Activated CD4-positive, alpha-beta T cell treated with anti-CD3 and anti-CD28 coated beads, Interleukin-2, amount 10 ng/mL, durations not matched to agents 7 days and 5 days (primary cell): ENCODE measurements at regions not wholly inside any gene's neighbourhood (a gene's known extent, or its start where the extent isn't known, plus 50 kb on each side); places are given as distances from the start of the nearest gene placed in this dataset.

ENCODE experiments used
- CTCF ChIA-PET: fragments of 350-600 bp; sonication (Branson Sonifier 250); formaldehyde crosslinking; loops from one replicate; lab custom pipeline; 2021; ENCODE audit warnings: antibody characterized with exemption; lab: Charles Lee
- POLR2A ChIA-PET: fragments of 350-600 bp; sonication (Branson Sonifier 250); formaldehyde crosslinking; loops from one replicate; lab custom pipeline; 2021; ENCODE audit warnings: antibody characterized with exemption; lab: Charles Lee
- DNase-seq: peaks from one replicate; pipeline ENCODE4 v3.0.0-alpha.2; 2020
- H3K27ac Mint-ChIP-seq: one replicate; pipeline ENCODE4 v1.8.0; 2021; ENCODE audit warnings: mild to moderate bottlenecking, moderate library complexity, mixed read lengths
- H3K27me3 Mint-ChIP-seq: one replicate; pipeline ENCODE4 v1.8.0; 2021; ENCODE audit warnings: mixed read lengths
- H3K36me3 Mint-ChIP-seq: one replicate; pipeline ENCODE4 v1.8.0; 2021; ENCODE audit warnings: low read depth, mixed read lengths
- H3K4me1 Mint-ChIP-seq: one replicate; pipeline ENCODE4 v1.8.0; 2021; ENCODE audit warnings: mixed read lengths
- H3K4me3 Mint-ChIP-seq: one replicate; pipeline ENCODE4 v1.8.0; 2021; ENCODE audit warnings: mild to moderate bottlenecking, moderate library complexity, mixed read lengths
- H3K9me3 Mint-ChIP-seq: one replicate; pipeline ENCODE4 v1.8.0; 2021; ENCODE audit warnings: mixed read lengths

DNA sequence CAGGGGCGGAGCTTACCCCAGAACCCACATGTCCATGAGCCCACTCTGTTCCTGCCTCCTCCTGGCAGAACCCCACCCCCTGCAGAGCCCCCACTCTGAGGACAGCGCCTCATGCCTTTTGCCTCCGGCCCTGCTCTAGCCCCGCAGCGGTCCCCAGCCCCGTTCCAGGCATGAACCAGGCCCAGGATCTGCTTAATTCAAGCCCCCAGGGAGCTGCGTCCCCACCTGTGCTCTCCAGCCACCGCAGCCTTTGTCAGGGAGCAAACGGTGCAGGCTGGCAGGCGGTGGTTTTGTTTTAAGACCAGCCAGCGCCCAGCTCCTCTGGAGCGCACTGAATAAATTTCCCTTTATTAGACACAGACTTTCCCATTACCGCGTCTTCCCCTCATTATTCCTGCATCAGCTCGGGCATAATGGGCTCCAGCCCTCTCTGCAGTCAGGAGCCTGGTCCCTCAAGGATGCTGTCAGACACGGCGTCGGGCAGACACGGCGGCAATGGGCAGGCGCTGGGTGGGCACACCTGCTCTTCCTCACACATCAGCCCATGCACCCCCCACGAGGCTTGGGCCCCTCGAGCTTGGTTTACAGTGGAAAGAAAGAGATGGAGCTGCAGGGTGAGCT is 137.6 kb downstream of the OLFM1 start:
- CTCF ChIA-PET: no interaction called here
- H3K27me3 Mint-ChIP-seq: no peaks in the 10 kb centered on the region
- no peaks in the 10 kb centered on the region for H3K36me3 Mint-ChIP-seq
- no peak for DNase-seq
- no peaks in the 10 kb centered on the region for H3K4me1 Mint-ChIP-seq
- no peak overlapping the region for H3K4me3 Mint-ChIP-seq
- POLR2A ChIA-PET: no interaction called here
- H3K9me3 Mint-ChIP-seq: peaks cover 3% of the 10 kb centered on the region
- H3K27ac Mint-ChIP-seq: no peak overlapping the region

DNA sequence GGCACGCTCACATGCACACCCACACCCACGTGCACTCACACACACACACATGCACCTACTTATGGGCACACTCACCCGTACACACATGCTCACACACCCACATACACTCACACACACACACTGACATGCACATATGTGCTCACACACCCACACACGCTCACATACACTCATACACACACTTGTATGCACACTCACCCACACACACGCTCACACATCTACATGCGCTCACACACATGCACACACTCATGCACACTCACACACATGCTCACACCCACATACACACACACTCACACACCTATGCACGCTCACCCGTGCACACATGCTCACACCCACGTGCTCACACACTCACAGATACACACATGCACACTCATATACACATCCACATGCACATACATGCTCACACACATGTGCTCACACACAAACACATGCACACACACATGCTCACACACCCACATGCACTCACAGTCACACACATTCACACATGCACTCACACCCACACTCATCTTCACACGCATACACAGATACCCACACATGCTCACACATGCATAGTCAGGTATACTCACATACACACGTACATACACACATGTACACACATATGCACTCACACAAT is 138.3 kb downstream of the OLFM1 start:
- Mint-ChIP-seq H3K4me3 (no peak overlapping the region), H3K4me1 (no peaks in the 10 kb centered on the region), H3K27ac (no peak overlapping the region), H3K9me3 (peaks cover 3% of the 10 kb centered on the region), H3K27me3 (no peaks in the 10 kb centered on the region), H3K36me3 (no peaks in the 10 kb centered on the region)
- no peak for DNase-seq
- POLR2A ChIA-PET: no interaction called here
- CTCF ChIA-PET: no interaction called here

DNA sequence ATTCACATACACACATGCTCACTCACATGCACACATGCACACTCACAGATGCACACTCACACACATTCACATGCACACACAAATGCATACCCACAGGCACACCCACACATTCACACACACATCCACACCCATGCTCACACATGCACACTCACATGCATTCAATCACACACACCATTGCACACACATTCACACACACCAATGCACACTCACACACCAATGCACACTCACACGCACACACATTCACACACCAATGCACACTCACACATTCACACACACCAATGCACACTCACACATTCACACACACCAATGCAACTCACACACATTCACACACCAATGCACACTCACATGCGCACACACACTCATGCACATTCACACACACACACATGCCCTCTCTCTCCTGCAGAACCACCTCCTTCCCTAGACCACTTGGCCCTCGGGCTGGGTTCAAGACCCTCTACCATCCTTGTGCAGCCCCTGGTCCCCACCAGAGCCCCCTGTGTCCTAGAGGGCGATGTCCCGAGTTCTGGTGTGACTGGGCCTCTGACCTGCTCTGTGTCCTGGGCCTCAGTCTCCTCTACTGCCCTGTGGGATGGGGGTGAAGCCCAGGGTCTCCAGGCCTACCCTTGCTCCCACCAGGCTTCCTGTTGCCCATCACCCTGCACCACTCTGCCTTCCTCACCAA is 139.0 kb downstream of the OLFM1 start:
- H3K36me3 Mint-ChIP-seq: no peaks in the 10 kb centered on the region
- ChIA-PET POLR2A (no interaction called here), CTCF (no interaction called here)
- peaks cover 3% of the 10 kb centered on the region for H3K9me3 Mint-ChIP-seq
- no peak overlapping the region for H3K4me3 Mint-ChIP-seq
- H3K4me1 Mint-ChIP-seq: no peaks in the 10 kb centered on the region
- H3K27ac Mint-ChIP-seq: no peak overlapping the region
- H3K27me3 Mint-ChIP-seq: no peaks in the 10 kb centered on the region
- no peak for DNase-seq

DNA sequence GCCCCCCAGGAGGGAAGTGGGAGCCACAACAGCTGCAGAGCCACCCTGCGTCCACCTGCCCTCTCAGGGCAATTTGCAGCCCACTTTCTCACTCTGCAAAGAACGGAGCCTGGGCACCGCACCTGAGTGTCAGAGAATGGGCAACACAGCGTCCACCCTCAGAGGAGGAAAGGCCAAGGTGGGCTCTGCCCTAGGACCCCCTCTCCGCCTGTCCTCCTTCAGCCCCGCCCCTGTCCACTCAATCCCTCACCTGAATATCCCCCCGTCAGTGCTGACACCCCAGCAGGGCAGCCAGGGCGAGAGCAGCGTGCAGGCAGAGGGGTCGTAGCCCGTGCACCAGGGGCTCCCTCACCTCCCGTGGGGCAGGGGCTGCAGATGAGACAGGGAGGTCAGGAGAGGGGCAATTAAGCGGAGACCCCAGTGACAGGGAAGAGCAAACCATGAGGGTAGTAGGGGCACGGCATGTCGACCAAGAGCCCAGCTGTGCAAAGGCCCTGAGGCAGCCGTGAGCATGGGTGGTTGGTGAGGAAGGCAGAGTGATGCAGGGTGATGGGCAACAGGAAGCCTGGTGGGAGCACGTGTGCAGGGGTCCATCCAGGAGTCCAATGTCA is 140.3 kb downstream of the OLFM1 start:
- ChIA-PET POLR2A (no interaction called here), CTCF (interaction anchor here (0.5 kb wide), 1 partner anchor 782 kb away, joined by 3 read pairs; no protein-coding TSS in a partner anchor)
- DNase-seq: no peak
- Mint-ChIP-seq H3K27me3 (no peaks in the 10 kb centered on the region), H3K4me3 (no peak overlapping the region), H3K27ac (no peak overlapping the region), H3K36me3 (no peaks in the 10 kb centered on the region), H3K9me3 (peaks cover 3% of the 10 kb centered on the region), H3K4me1 (no peaks in the 10 kb centered on the region)

- Mint-ChIP-seq H3K36me3 (no peaks in the 10 kb centered on the region), H3K4me3 (no peak overlapping the region), H3K4me1 (no peaks in the 10 kb centered on the region), H3K27me3 (no peaks in the 10 kb centered on the region), H3K9me3 (peaks cover 3% of the 10 kb centered on the region), H3K27ac (no peak overlapping the region)
- CTCF ChIA-PET: interaction anchor here (0.5 kb wide), 1 partner anchor 783 kb away, joined by 3 read pairs; no protein-coding TSS in a partner anchor
- DNase-seq: no peak
- POLR2A ChIA-PET: no interaction called here
Observed at GRCh38 chr9:135228345-135228982, 141.0 kb downstream of the OLFM1 start.

- POLR2A ChIA-PET: no interaction called here
- CTCF ChIA-PET: no interaction called here
- no peaks in the 10 kb centered on the region for H3K4me1 Mint-ChIP-seq
Observed at GRCh38 chr9:135228983-135229625, 141.6 kb downstream of the OLFM1 start.

GRCh38 chr9:135229701-135230385 is 142.4 kb downstream of the OLFM1 start:
- Mint-ChIP-seq H3K4me1 (no peaks in the 10 kb centered on the region), H3K27me3 (peaks cover 2% of the 10 kb centered on the region), H3K27ac (no peak overlapping the region), H3K9me3 (no peaks in the 10 kb centered on the region), H3K4me3 (no peak overlapping the region), H3K36me3 (no peaks in the 10 kb centered on the region)
- no peak for DNase-seq
- CTCF ChIA-PET: no interaction called here
- POLR2A ChIA-PET: no interaction called here

More at GRCh38 chr9:135228983-135229625, 141.6 kb downstream of the OLFM1 start:
- Mint-ChIP-seq H3K9me3 (peaks cover 3% of the 10 kb centered on the region), H3K36me3 (no peaks in the 10 kb centered on the region), H3K27me3 (peaks cover 2% of the 10 kb centered on the region), H3K4me3 (no peak overlapping the region), H3K27ac (no peak overlapping the region)
- no peak for DNase-seq

DNA sequence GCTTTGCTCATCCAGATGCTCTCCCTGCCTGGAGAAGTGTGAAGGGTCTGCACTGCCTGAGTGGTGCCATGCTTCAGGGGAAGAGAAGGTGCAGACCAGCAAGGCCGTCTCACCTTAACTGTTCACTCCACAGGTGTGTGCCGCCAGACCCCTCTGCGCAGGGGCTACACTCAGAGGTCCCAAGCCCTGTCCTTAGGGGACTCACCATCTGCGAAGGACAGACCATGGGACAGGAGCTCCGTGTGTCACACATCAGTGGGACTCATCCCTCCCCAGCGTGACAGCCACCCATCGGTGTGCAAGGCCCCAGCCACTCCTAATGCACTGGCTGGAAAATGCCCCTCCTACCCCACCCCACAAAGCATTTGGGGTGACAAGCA is 142.9 kb downstream of the OLFM1 start:
- CTCF ChIA-PET: no interaction called here
- Mint-ChIP-seq H3K4me3 (no peak overlapping the region), H3K4me1 (no peaks in the 10 kb centered on the region), H3K27me3 (peaks cover 2% of the 10 kb centered on the region), H3K36me3 (no peaks in the 10 kb centered on the region), H3K27ac (no peak overlapping the region), H3K9me3 (no peaks in the 10 kb centered on the region)
- POLR2A ChIA-PET: no interaction called here
- no peak for DNase-seq

DNA sequence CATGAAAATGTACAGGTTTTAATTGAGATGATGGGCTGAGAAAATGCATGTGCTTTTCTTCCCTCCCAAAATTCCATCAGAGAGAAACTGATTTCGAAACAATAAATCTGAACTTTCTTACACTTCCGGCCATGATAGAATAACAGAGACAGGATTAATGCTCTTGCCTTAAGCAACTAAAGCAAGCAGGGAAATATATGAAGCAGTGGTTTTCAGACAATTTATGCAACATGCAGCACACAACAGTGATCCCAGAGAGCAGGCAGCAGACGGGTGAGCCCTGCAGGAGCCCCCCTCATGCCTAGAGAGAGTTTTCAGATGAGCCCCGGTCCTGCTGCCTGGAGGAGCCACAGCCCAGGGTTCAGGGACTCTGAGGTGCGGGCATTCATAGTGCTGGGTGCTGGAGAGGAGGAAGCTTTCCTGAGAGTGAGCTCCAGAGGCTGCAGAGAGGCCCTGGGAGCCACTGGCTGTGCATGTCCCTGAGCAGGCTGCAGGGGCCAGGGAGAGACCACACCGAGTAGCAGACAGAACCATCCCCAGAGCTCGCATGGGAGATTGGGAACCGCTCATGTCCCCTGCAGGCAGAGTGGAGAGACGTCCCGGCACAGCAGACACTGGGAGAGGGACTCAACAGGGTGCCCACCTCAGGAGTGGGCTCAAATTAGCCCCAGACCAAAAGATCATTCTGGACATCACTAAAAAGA is 143.5 kb downstream of the OLFM1 start:
- ChIA-PET CTCF (no interaction called here), POLR2A (no interaction called here)
- Mint-ChIP-seq H3K27me3 (peaks cover 2% of the 10 kb centered on the region), H3K4me3 (no peak overlapping the region), H3K36me3 (no peaks in the 10 kb centered on the region), H3K4me1 (no peaks in the 10 kb centered on the region), H3K27ac (no peak overlapping the region), H3K9me3 (no peaks in the 10 kb centered on the region)
- no peak for DNase-seq

DNA sequence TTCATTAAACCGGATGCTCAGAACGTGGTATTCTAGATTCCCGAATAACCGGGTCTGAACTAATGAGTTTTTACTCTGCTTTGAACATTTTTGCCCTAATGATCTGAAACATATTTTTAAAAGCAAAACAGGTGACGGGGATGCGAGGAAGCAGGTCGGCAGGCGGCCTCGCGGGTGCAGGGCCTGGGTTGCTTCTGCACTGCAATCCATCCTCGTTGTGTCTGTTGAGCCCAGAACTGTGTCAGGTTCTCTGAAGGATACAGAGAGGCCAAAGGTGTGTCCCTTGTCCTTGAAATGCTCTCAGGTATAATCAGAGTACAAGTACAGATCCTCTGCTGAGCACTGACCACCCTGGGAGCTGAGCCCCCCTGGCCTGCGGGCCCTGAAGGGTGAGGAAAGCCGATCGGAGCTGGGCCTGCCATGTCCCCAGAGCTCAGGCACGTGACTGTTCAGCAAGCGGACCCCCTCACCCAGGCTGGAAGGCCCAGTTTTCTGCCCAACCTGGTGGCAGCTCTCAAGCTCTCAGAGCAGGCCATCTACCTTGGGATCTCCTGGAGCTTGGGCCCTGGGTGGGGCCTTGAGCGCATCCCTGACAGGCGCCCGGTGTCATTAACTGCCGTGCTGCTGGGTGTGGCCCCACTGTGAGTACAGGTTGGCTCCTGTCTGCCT is 151.8 kb downstream of the OLFM1 start:
- no peaks in the 10 kb centered on the region for H3K9me3 Mint-ChIP-seq
- CTCF ChIA-PET: no interaction called here
- no peaks in the 10 kb centered on the region for H3K27me3 Mint-ChIP-seq
- no peak for DNase-seq
- H3K27ac Mint-ChIP-seq: no peak overlapping the region
- POLR2A ChIA-PET: no interaction called here
- no peaks in the 10 kb centered on the region for H3K36me3 Mint-ChIP-seq
- H3K4me3 Mint-ChIP-seq: no peak overlapping the region
- H3K4me1 Mint-ChIP-seq: no peaks in the 10 kb centered on the region

GRCh38 chr9:135239769-135240141 is 152.3 kb downstream of the OLFM1 start:
- Mint-ChIP-seq H3K27ac (no peak overlapping the region), H3K36me3 (no peaks in the 10 kb centered on the region), H3K27me3 (no peaks in the 10 kb centered on the region), H3K4me3 (no peak overlapping the region), H3K9me3 (no peaks in the 10 kb centered on the region), H3K4me1 (no peaks in the 10 kb centered on the region)
- no peak for DNase-seq
- ChIA-PET POLR2A (no interaction called here), CTCF (no interaction called here)
